HT-29 (cell line): ENCODE measurements at regions not wholly inside any gene's neighbourhood (a gene's known extent, or its start where the extent isn't known, plus 50 kb on each side); places are given as distances from the start of the nearest gene placed in this dataset.
"Not testable (repeated sequence)": the region's sequence is repeated elsewhere in the genome, so short reads cannot be mapped to it uniquely, and the experiment has no call there.

Experiments
- DNase-seq: peaks from one replicate; pipeline ENCODE4 v3.0.0-alpha.2; 2015; ENCODE audit warnings: low spot score

GRCh38 chr1:193940176-193940575 lies 753.8 kb upstream of the B3GALT2 start:
- DNase-seq, result no peak

GRCh38 chr1:193939585-193939984 lies 753.2 kb upstream of the B3GALT2 start:
- no peak for DNase-seq

GRCh38 chr1:193937308-193937707 lies 750.9 kb upstream of the B3GALT2 start:
- no peak for DNase-seq

GRCh38 chr1:193932979-193933378 lies 746.6 kb upstream of the B3GALT2 start:
- DNase-seq, result no peak

GRCh38 chr1:193931356-193931755 lies 744.9 kb upstream of the B3GALT2 start:
- DNase-seq, result no peak

GRCh38 chr1:193929374-193930033 lies 743.1 kb upstream of the B3GALT2 start:
- no peak for DNase-seq

GRCh38 chr1:193927550-193927949 lies 741.1 kb upstream of the B3GALT2 start:
- no peak for DNase-seq

- no peak for DNase-seq
Observed at GRCh38 chr1:193926956-193927355, 740.5 kb upstream of the B3GALT2 start.

GRCh38 chr1:193919827-193920226 lies 733.4 kb upstream of the B3GALT2 start:
- DNase-seq, result no peak

GRCh38 chr1:193916452-193916851 lies 730.0 kb upstream of the B3GALT2 start:
- no peak for DNase-seq

GRCh38 chr1:193914871-193915270 lies 728.5 kb upstream of the B3GALT2 start:
- DNase-seq, result no peak

- no peak for DNase-seq
Observed at GRCh38 chr1:193909406-193910082, 723.1 kb upstream of the B3GALT2 start.

GRCh38 chr1:193905288-193906085 lies 719.1 kb upstream of the B3GALT2 start:
- DNase-seq, result no peak

GRCh38 chr1:193891788-193892187 lies 705.4 kb upstream of the B3GALT2 start:
- no peak for DNase-seq

GRCh38 chr1:193890935-193891334 lies 704.5 kb upstream of the B3GALT2 start:
- no peak for DNase-seq

- no peak for DNase-seq
Observed at GRCh38 chr1:193884848-193885558, 698.6 kb upstream of the B3GALT2 start.

GRCh38 chr1:193877920-193878319 lies 691.5 kb upstream of the B3GALT2 start:
- DNase-seq, result not testable (repeated sequence)

- no peak for DNase-seq
Observed at GRCh38 chr1:193868425-193868824, 682.0 kb upstream of the B3GALT2 start.

GRCh38 chr1:193856261-193856660 lies 669.8 kb upstream of the B3GALT2 start:
- DNase-seq, result no peak

GRCh38 chr1:193850745-193851144 lies 664.3 kb upstream of the B3GALT2 start:
- DNase-seq, result no peak

GRCh38 chr1:193846876-193847604 lies 660.6 kb upstream of the B3GALT2 start:
- no peak for DNase-seq
